ENCODE measurements at regions not wholly inside any gene's neighbourhood (a gene's known extent, or its start where the extent isn't known, plus 50 kb on each side); places are given as distances from the start of the nearest gene placed in this dataset.

- Histone ChIP-seq H3K36me3 (ENCODE audit: insufficient read depth, low read length) (no peaks in the 10 kb centered on the region), H3K27ac (ENCODE audit: low read depth, low read length, poor library complexity, severe bottlenecking) (no peak overlapping the region), H3F3A (ENCODE audit: insufficient read depth, low read length) (no peaks in the 10 kb centered on the region), H3K4me3 (ENCODE audit: low read depth, low read length, poor library complexity, severe bottlenecking) (no peak overlapping the region), H3K79me2 (ENCODE audit: insufficient read depth, low read length) (no peaks in the 10 kb centered on the region), H2AFZ (ENCODE audit: low read length) (no peak overlapping the region), H3K4me2 (ENCODE audit: low read length) (no peak overlapping the region), H3K9ac (ENCODE audit: low read length) (no peak overlapping the region), H3K9me2 (ENCODE audit: low read depth, low read length) (no peaks in the 10 kb centered on the region), H4K20me1 (ENCODE audit: insufficient read depth, low read length) (no peaks in the 10 kb centered on the region), H3K9me3 (ENCODE audit: low read length) (no peaks in the 10 kb centered on the region), H3K4me1 (ENCODE audit: insufficient read depth, low read length, severe bottlenecking) (no peaks in the 10 kb centered on the region), H3K27me3 (ENCODE audit: insufficient read depth, low read length) (no peaks in the 10 kb centered on the region)
- TF ChIP-seq EZH2 (IDR thresholded peaks at IDR 0.05; ENCODE audit: borderline replicate concordance, low read length) (no peak), CTCF (IDR thresholded peaks at IDR 0.05; ENCODE audit: low read length) (no peak)
Observed at GRCh38 chr18:41416044-41416443, 539.0 kb upstream of the PIK3C3 start.

- H3K36me3 ChIP-seq (ENCODE audit: insufficient read depth, low read length): no peaks in the 10 kb centered on the region
- H3K9me2 ChIP-seq (ENCODE audit: low read depth, low read length): no peaks in the 10 kb centered on the region
- no peak overlapping the region for H3K9ac ChIP-seq (ENCODE audit: low read length)
- H3K9me3 ChIP-seq (ENCODE audit: low read length): no peaks in the 10 kb centered on the region
- H3K27ac ChIP-seq (ENCODE audit: low read depth, low read length, poor library complexity, severe bottlenecking): no peak overlapping the region
- H3K4me3 ChIP-seq (ENCODE audit: low read depth, low read length, poor library complexity, severe bottlenecking): no peak overlapping the region
- no peaks in the 10 kb centered on the region for H3K27me3 ChIP-seq (ENCODE audit: insufficient read depth, low read length)
- no peaks in the 10 kb centered on the region for H3K79me2 ChIP-seq (ENCODE audit: insufficient read depth, low read length)
- no peaks in the 10 kb centered on the region for H3K4me1 ChIP-seq (ENCODE audit: insufficient read depth, low read length, severe bottlenecking)
- no peaks in the 10 kb centered on the region for H3F3A ChIP-seq (ENCODE audit: insufficient read depth, low read length)
- TF ChIP-seq CTCF (IDR thresholded peaks at IDR 0.05; ENCODE audit: low read length): no peak
- H2AFZ ChIP-seq (ENCODE audit: low read length): no peak overlapping the region
- no peaks in the 10 kb centered on the region for H4K20me1 ChIP-seq (ENCODE audit: insufficient read depth, low read length)
- H3K4me2 ChIP-seq (ENCODE audit: low read length): no peak overlapping the region
Observed at GRCh38 chr18:41410006-41410405, 545.0 kb upstream of the PIK3C3 start.

- no peak overlapping the region for H3K4me2 ChIP-seq (ENCODE audit: low read length)
- no peak overlapping the region for H3K27ac ChIP-seq (ENCODE audit: low read depth, low read length, poor library complexity, severe bottlenecking)
- no peak overlapping the region for H3K9ac ChIP-seq (ENCODE audit: low read length)
- no peaks in the 10 kb centered on the region for H3K4me1 ChIP-seq (ENCODE audit: insufficient read depth, low read length, severe bottlenecking)
- no peaks in the 10 kb centered on the region for H3F3A ChIP-seq (ENCODE audit: insufficient read depth, low read length)
- no peak overlapping the region for H3K4me3 ChIP-seq (ENCODE audit: low read depth, low read length, poor library complexity, severe bottlenecking)
- H4K20me1 ChIP-seq (ENCODE audit: insufficient read depth, low read length): no peaks in the 10 kb centered on the region
- no peaks in the 10 kb centered on the region for H3K27me3 ChIP-seq (ENCODE audit: insufficient read depth, low read length)
- no peaks in the 10 kb centered on the region for H3K79me2 ChIP-seq (ENCODE audit: insufficient read depth, low read length)
- no peaks in the 10 kb centered on the region for H3K9me3 ChIP-seq (ENCODE audit: low read length)
- H3K36me3 ChIP-seq (ENCODE audit: insufficient read depth, low read length): no peaks in the 10 kb centered on the region
- TF ChIP-seq EZH2 (IDR thresholded peaks at IDR 0.05; ENCODE audit: borderline replicate concordance, low read length) (no peak), CTCF (IDR thresholded peaks at IDR 0.05; ENCODE audit: low read length) (no peak)
- no peak overlapping the region for H2AFZ ChIP-seq (ENCODE audit: low read length)
- H3K9me2 ChIP-seq (ENCODE audit: low read depth, low read length): no peaks in the 10 kb centered on the region
Observed at GRCh38 chr18:41406834-41407233, 548.2 kb upstream of the PIK3C3 start.
